SIG-M5 treated with dmso at 0.1 percent for 504 hours (cell line): ENCODE measurements at regions not wholly inside any gene's neighbourhood (a gene's known extent, or its start where the extent isn't known, plus 50 kb on each side); places are given as distances from the start of the nearest gene placed in this dataset.

ENCODE experiments used
- DNase-seq: peaks from one replicate; lab custom pipeline; 2025; ENCODE audit not compliant: unreplicated experiment; lab: John Stamatoyannopoulos, UW

DNA sequence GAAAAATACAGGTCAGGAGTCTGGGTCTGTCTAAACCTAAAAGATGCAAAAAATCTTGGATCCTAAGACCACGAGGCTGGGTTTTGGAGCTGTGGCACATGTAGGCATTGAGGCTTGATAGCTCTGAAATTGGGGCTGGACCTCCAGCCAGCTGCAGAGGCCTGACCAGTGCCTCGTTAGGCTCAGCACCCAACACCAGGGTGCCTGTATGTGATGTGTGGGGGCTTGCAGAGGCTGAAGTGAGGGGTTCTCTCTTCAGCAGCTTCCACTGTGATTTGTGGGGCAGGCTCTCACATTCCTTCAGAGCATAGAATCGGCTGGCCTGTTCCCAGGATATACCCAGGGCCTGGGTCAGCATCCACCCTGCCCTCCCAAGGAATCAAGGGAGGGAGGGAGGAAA lies 247.8 kb downstream of the BUB3 start:
- no peak for DNase-seq

DNA sequence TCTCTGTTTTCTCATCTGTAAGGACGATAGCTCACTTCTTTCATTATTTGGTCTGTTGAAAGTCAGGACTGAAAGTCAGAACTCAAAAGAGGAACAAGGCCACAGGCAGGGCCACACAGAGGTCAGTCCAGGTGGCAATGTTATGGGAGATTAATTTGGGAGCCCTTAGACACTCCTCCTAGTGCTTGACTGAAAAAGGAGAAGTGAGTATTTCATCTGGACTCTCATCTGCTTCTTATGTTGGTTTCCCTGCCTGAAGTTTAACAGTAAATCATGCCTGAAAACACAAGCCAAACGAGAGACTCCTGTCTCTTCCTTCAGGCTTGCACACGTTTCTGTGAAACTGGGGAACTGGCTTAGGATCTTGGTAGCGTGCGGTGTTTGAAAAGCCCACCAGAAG lies 248.5 kb downstream of the BUB3 start:
- peak; percentile 65 for DNase-seq

DNA sequence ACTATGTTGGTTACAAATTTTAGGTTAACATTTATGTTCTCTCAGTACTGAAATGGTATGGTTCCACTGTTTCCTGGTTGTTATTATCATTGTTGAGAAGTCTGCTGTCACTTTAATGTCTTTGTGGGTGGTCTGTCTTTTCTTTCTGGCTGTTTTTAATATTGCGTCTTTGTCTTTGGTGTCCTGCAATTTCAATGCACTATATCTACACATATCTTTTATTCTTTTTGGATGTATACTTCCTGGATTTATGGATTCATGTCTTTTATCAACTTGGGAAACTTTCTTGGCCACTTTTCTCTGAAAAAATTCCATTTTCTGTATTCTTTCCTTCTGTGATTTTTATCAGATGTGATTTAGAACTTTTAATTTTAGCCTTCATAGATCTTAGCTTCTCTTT lies 250.2 kb downstream of the BUB3 start:
- DNase-seq: no peak

DNA sequence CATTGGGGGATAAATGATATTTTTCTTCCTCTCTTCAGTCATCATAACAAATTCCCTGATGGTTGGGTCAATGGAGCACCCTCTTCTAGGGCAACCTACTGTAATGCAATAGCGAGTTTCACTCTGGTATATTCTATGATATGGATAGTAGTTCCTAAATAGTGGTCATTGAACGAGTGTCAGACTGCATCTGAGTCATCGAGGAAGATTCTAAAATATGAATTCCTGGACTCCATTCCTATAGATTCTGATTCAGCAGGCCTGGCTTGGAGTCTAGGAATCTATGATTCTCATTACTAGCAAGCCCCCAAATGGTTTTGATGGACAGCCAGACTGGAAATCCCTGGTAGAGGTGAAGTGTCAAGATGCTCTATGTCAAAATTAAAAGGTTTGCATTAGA lies 254.5 kb downstream of the BUB3 start:
- DNase-seq: no peak

DNA sequence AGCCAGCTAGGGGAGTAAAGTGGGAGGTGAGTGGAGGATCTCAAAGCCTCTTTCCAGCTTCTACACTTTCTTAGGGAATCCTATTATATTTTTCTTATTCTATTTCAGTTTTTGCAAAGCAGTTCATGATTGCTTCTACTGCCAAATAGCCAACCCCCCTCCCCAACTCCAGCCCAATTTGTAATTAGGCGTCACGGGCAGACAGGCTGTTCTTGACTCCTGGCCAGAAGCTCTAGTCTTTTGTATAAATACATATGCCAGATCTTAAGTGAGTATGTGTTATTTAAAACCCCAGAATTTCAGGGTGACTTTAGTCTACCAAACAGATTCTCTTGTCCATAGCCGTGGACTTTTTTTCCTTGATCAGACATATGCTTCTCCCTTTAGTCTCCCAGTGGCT lies 255.2 kb downstream of the BUB3 start:
- DNase-seq: no peak

DNA sequence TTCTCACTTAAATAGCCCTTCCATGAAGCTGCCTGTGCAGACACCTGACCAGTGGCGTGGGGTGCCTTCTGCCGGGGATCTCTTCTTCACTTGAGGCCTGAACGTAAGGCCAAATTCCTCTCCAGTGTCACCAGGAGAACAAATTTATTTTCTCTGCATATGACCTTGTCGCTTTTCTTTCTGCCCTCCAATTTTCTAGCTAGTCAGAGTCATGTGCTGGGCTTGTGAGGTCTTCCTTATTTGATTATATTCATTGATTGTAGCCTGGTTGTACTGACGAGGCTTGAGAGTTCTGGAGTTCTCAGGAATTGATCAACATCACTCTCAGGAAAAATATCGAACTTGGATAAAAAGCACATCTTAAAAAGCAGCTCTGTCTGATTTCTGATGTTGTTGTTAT lies 255.7 kb downstream of the BUB3 start:
- no peak for DNase-seq

DNA sequence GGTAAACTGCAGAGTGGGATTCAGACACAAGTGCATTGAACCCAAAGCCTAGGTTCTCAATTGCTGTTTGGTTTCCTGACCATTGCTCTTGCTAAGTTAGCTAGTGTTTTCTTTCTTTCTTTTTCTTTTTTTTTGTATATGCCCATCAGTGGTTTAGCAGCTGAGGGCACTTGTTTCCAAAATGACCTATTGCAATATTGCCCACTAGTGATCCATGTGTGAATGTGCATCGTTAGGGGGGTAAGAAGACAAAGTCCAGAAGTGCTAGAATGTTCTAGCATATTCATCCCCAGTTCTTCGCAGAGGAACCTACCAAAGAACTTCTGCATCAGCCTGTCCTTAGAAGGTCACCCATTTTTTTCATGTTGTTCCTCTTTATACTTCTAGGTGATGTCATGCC lies 252.8 kb upstream of the GPR26 start:
- no peak for DNase-seq

DNA sequence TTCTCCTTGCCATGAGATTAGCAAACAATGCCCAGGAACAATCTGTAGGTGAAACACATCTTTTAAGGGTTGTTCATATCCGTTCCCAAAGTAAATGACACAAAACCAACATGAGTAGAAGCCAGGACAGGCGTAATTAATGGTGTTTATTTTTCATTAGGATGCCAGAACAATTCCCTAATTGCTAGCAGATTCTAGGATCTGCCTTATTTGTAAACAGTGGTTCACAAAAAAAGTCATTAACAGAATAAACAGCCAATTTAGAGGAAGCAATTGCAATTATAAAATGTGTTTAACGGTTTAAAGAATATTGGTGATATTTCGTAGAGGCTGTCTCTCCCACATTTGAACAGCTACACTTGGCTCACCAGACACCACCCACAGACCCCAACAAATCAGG lies 250.6 kb upstream of the GPR26 start:
- no peak for DNase-seq

DNA sequence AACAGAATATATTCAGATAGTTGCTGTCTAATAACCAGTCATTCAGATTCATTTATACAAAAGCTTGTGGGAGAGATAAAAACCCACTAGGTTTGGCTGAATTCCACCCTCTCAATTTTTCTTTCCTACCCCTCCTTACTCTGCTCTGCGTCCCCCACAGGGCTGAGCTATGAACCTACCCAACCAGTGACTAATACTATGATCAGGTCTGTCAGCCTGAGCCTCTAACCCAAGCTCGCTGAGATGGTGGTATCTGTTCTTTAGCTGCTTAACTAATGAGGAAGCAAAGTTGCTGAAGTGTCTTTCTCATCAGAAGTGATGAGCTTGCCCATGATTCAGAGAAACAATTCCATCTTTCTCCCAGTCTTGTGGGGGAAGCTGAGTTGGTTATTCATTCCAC lies 248.7 kb upstream of the GPR26 start:
- DNase-seq: no peak

DNA sequence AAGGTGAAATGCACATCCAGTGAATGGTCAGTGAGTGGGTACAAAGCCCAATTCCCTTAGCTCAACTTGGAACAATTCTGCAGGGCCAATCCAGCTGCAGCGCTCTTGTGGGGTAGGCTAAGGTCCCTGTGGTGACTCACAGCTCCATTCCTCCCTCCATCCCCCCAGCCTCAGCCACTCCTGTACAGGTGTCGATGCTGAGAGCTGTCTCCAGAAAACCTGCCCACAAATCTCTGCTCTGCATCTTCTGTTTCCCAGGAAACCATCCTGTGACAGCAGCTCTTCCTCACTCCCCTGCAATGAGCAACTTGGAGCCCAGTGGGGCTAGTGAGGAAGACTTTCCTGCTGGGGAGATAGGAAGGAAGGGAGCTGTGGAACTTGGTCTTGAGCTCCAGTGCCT lies 244.7 kb upstream of the GPR26 start:
- DNase-seq: no peak

DNA sequence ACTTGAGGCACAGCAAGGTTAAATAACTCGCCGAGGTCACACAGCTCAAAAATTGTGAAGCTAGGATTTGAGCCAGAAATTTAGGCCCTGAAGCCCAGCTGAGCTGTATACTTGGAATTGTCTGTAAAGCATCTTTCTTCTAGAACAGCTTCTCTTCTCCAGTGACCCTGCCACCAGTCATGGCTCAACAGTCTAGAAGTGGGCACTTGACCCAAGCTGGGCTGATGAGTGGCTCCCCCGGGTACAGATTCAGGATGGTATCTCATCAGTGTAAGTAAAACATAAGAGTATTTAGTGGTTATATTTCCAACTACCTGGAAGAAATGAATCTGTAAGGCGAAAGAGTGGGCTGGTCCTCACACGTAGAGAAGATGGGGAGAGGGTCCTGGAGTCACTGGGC lies 243.9 kb upstream of the GPR26 start:
- no peak for DNase-seq

DNA sequence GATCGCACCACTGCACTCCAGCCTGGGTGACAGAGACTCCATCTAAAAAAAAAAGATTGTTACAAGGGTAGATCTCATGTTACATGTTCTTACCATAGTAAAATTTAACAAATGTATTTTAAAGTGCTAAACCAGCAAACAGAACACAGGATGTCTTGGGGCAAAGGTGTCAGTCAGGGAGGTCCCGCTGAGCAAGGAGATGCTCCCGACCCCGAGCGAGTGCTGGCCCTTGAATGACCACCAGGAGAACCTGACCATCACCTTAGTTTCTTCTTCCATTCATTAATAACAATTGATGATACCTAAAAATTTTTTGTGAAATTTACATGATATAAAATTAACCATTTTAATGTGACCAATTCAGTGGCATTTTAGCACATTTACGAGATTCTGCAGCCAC lies 241.6 kb upstream of the GPR26 start:
- no peak for DNase-seq

DNA sequence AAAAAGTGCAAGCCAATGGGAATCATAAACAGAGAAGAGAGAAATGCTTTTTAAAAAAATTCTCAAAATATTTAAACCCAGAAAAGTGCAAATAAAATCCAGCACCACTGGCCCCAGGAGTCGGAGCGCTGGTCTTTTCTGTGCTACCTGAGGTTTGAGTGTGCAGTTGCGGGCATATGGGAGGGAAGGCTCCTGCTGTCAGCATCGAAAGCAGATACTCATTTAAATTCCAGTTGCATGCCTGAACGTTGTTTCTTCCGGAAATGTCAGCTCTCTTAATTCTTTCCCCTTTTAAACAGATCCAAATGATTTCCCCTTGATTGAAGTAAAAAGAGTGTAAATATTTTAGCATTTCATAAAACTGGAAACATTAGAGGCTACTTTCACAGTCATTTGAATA lies 240.5 kb upstream of the GPR26 start:
- DNase-seq: no peak

DNA sequence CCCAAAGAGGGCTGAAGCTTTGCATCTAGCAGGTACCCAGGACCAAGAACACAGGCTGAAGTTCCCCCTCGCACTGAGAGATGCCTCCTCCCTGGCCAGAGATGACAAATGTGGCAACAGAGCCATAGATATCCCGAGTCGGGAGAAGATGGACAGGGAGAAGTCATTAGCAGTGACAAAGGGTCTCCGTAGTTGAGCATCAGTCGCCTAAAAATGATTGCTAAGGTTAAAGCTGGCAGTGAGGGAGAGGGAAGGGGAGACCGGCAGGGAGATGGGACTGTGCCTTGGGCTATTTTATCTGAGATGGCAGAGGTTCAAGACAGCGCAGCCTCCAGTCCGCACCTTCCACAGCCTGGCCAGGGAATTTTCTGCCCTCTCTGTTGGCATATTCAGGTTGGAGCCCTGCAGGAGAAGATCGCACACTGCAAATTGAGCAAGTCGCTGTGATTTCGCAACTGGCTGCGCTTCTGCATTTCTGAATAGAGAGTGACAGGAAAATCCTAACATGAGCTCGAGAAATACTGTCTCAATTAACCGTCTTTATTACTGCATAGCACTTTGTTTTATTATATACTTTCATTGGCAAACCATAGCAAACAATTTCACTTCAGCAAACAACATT lies 238.9 kb upstream of the GPR26 start:
- peak; percentile 58 for DNase-seq

DNA sequence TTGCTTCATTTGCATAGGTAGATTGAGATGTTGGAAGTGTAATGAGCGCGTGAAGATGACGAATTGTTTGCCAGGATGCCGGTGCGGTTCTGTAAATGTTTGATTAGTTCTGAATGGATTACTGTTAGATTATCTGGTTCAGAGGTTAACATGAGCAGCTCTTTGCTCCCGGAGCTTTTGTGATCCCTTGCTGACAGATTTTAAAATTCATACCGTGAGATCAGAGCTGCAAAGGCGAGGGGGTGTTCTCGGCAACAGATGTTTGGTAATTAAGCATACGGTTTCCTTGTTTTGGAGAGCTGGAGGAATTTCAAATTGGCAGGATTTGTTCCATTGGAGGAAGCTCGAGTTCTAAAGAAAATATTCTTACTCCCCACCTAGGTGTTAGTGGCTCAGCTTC lies 237.8 kb upstream of the GPR26 start:
- DNase-seq: no peak

DNA sequence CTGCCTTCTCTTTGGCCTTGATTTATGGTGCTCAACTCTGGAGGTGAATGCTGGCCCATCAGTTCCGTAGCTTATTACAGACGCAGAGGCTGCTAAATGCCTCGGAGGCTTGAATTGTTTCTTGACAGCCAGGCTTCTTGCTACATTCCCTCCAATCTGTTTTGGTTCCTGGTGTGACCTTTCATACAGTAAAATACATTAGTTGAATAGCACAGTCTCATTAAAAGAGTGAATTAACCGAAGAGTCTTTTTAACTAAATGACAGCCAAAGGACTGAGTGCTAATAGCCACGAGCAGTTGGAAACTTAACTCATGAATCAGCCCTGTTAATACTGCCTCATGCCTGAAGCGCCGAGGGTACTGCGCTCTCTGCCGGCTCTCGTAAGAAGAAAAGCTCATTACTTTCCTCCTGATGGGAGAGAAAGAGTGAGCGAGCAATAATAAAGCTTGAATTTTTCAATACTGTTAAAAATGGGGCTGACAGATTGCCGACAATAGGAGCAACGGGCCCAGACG lies 236.4 kb upstream of the GPR26 start:
- DNase-seq: no peak

DNA sequence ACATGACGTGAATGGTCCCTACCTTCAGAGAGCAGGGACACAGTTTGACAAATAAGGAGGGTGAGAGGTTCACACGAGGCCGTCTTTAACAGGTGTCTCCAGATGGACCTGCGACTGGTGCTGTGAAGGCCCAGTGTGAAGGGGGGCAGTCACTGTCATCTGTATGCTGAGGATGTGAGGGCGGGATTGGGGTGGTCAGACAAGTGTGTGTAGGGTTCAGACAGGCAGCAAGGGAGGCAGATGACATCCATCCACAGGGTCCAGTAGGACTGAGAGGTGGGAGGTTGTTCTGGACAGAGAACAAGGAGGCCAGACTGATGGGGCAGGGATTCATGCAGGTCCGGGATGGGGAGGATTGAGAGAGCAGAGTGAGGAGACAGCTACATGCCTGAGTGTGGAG lies 232.6 kb upstream of the GPR26 start:
- no peak for DNase-seq

DNA sequence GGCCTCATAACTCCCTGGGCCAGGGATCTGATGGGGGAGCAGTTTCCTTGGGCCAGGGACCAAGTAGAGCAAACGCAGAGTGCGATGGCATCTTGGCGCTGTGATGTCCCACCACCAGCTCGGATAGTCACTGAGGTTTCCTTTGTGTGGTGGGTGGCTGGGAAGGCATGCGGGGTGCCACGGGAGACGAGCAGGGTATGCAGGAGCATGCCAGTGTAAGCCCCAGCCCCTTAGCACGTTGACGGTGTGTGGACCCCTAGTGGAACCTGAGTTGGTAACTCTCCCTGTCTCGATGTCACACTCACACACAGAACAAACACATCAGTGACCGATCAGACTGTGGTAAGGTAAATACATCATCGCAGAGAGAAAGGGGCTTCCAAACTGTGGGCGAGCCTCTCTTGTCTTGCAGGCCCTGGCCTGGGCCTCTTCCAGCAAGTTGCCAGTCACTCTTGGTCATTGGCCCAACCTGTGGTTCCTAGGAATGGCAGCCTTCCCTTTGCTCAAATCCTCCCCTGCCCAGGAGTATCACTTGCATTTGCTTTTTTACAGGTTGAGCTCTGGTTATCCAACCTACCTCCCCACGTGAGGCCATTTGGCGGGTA lies 231.6 kb upstream of the GPR26 start:
- DNase-seq: no peak

DNA sequence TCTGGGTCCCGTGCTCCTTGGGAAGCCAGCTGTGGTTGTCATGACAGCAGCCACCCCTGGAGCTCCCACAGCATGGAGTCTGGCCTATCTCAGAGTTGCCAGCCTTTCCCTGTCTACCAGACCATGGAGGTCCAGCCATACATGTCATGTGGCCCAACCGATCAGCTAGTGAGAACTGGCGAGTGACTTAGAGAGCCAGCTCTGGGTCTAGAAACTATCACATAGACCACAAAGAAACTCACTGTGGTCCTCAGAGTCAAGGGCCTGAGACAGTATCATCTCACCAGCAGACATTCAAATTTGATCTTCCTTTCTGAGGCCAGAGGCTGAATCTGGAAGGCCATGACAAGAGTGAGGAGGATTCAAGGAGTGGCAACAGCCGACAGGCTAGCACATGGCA lies 223.3 kb upstream of the GPR26 start:
- no peak for DNase-seq

DNA sequence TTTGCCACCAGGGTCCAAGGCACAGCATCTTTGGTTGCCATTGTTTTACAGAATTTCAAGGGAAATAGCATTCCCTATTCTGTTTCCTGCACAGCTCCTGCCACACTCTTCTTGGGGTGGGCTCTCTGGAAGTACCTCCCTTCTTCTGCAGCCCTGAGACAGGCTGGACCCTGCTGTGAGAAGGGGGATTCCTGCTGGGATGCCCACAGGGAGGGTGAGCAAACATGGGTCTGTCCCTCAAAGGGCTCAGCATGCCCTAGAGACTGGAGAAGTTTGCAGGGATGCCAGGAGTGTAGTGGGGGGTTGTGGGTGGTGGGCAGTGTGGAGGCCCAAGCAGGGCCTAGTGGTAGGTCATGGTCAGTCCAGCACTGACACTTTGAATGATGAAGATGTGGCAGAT lies 222.2 kb upstream of the GPR26 start:
- no peak for DNase-seq

DNA sequence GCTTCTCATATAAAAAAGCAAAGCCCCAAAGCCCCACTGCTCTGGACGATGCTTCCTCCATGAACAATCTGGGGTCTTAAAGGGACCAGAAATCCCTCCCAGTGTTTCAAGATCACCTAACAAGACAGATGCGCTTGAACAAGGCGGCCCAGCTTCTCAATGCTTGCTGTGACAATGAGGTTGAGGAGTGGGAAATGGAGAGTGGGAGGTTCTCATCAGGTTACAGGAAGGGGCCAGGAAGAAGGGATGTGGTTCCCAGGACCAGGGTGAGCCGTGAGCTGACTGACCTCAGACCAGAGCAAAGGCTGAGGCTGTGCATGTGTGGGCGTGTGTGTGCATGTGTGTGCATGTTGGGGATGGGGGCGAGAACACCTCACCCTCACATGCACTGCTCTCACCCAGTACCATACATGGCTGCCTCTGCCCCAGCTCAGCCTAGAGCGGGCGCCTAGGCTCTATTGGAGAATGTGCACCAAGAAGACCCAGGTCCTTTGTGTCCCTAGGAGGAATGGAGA lies 220.8 kb upstream of the GPR26 start:
- no peak for DNase-seq

DNA sequence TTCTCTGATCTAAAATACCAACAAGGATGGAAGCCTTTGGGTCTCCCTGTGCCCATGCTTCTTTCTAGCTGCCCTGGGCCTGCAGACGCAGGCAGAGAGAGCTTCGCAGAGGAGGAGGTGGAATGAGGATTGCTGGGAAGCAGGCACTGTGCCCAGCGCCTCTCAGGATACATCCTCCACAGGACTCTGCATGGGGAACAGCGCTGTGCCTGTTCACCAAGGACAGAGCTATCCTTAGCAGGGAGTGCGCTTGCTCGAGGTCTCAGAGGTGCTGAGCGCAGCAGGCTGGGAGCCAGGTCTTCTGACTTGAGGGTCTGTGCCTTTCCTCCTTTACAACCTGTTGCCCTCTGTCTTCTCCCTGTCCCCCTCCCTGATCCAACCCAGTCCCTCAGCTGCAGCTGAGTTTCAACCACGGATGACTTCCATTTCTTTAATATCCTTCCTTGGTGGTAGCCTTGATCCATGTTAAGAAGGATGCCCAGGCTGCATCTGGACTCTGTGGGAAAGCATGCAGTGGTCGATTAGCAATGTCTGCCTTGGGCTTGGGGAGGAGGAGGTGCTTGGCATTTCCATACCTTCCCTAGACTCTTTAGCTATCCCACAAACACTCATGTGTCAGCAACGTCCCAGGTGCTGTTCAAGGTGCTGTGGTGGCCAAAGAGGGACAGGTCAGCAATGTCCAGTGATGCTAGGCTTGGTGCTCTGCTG lies 219.6 kb upstream of the GPR26 start:
- no peak for DNase-seq
